ENCODE measurements at regions not wholly inside any gene's neighbourhood (a gene's known extent, or its start where the extent isn't known, plus 50 kb on each side); places are given as distances from the start of the nearest gene placed in this dataset.

DNA sequence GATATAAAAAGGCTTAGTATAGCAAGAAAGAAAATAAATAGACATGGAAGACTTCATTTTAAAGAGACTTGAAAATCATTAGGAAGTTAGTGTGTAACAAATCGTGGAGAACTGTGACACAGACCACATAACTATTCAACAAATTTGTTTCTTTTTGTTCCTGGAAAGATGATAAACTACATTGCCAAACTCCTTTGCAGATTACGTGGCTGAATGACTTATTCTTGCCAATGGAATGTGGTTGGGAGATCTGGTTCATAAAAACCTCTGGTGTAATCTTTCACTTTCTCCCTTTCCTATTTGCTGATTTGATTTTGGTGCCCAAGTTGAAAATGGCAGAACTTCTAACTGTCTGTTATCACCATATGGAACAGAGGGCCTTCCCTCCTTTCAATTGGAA lies 328.9 kb upstream of the MEF2C start:
- TF ChIP-seq, protein P1, sequence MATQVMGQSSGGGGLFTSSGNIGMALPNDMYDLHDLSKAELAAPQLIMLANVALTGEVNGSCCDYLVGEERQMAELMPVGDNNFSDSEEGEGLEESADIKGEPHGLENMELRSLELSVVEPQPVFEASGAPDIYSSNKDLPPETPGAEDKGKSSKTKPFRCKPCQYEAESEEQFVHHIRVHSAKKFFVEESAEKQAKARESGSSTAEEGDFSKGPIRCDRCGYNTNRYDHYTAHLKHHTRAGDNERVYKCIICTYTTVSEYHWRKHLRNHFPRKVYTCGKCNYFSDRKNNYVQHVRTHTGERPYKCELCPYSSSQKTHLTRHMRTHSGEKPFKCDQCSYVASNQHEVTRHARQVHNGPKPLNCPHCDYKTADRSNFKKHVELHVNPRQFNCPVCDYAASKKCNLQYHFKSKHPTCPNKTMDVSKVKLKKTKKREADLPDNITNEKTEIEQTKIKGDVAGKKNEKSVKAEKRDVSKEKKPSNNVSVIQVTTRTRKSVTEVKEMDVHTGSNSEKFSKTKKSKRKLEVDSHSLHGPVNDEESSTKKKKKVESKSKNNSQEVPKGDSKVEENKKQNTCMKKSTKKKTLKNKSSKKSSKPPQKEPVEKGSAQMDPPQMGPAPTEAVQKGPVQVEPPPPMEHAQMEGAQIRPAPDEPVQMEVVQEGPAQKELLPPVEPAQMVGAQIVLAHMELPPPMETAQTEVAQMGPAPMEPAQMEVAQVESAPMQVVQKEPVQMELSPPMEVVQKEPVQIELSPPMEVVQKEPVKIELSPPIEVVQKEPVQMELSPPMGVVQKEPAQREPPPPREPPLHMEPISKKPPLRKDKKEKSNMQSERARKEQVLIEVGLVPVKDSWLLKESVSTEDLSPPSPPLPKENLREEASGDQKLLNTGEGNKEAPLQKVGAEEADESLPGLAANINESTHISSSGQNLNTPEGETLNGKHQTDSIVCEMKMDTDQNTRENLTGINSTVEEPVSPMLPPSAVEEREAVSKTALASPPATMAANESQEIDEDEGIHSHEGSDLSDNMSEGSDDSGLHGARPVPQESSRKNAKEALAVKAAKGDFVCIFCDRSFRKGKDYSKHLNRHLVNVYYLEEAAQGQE (IDR thresholded peaks at IDR 0.05; ENCODE audit: borderline replicate concordance): no peak
- TF ChIP-seq, protein P2, sequence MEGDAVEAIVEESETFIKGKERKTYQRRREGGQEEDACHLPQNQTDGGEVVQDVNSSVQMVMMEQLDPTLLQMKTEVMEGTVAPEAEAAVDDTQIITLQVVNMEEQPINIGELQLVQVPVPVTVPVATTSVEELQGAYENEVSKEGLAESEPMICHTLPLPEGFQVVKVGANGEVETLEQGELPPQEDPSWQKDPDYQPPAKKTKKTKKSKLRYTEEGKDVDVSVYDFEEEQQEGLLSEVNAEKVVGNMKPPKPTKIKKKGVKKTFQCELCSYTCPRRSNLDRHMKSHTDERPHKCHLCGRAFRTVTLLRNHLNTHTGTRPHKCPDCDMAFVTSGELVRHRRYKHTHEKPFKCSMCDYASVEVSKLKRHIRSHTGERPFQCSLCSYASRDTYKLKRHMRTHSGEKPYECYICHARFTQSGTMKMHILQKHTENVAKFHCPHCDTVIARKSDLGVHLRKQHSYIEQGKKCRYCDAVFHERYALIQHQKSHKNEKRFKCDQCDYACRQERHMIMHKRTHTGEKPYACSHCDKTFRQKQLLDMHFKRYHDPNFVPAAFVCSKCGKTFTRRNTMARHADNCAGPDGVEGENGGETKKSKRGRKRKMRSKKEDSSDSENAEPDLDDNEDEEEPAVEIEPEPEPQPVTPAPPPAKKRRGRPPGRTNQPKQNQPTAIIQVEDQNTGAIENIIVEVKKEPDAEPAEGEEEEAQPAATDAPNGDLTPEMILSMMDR (IDR thresholded peaks at IDR 0.05; ENCODE audit: poor library complexity, severe bottlenecking): no peak
- TF ChIP-seq MXI1 (conservative IDR thresholded peaks at IDR 0.05; ENCODE audit: poor library complexity, severe bottlenecking) (no peak), EZH2 (IDR thresholded peaks at IDR 0.05; ENCODE audit: borderline replicate concordance, insufficient read depth, low read length, poor library complexity, severe bottlenecking) (no peak), TAF1 (IDR thresholded peaks at IDR 0.05; ENCODE audit: low read depth) (no peak), POLR2AphosphoS5 (IDR thresholded peaks at IDR 0.05) (no peak), RAD21 (conservative IDR thresholded peaks at IDR 0.05) (no peak)

All from neural cell (in vitro differentiated cells).